ENCODE measurements at regions not wholly inside any gene's neighbourhood (a gene's known extent, or its start where the extent isn't known, plus 50 kb on each side); places are given as distances from the start of the nearest gene placed in this dataset.
"Not testable (repeated sequence)": the region's sequence is repeated elsewhere in the genome, so short reads cannot be mapped to it uniquely, and the experiment has no call there.

GRCh38 chr10:29826801-29827450 lies 192.2 kb upstream of the SVIL start:
- DNase-seq: no peak
- no peak overlapping the region for H3K27ac Mint-ChIP-seq
- H3K4me3 Mint-ChIP-seq: no peak overlapping the region
- peaks cover 2% of the 10 kb centered on the region for H3K36me3 Mint-ChIP-seq
- no peaks in the 10 kb centered on the region for H3K27me3 Mint-ChIP-seq
- peaks cover 3% of the 10 kb centered on the region for H3K9me3 Mint-ChIP-seq
- CTCF ChIA-PET: no interaction called here
- H3K4me1 Mint-ChIP-seq: peaks cover 11% of the 10 kb centered on the region

- no peak overlapping the region for H3K4me3 Mint-ChIP-seq
- H3K36me3 Mint-ChIP-seq: peaks cover 2% of the 10 kb centered on the region
- no peak overlapping the region for H3K27ac Mint-ChIP-seq
- peaks cover 11% of the 10 kb centered on the region for H3K4me1 Mint-ChIP-seq
- H3K9me3 Mint-ChIP-seq: peaks cover 3% of the 10 kb centered on the region
- DNase-seq: no peak
- H3K27me3 Mint-ChIP-seq: no peaks in the 10 kb centered on the region
- CTCF ChIA-PET: no interaction called here
Observed at GRCh38 chr10:29826221-29826620, 191.4 kb upstream of the SVIL start.

- Mint-ChIP-seq H3K27me3 (no peaks in the 10 kb centered on the region), H3K36me3 (peaks cover 2% of the 10 kb centered on the region), H3K4me3 (no peak overlapping the region), H3K27ac (no peak overlapping the region), H3K4me1 (peaks cover 3% of the 10 kb centered on the region), H3K9me3 (peaks cover 2% of the 10 kb centered on the region)
- no peak for DNase-seq
- CTCF ChIA-PET: no interaction called here
Observed at GRCh38 chr10:29823553-29824080, 188.8 kb upstream of the SVIL start.

DNA sequence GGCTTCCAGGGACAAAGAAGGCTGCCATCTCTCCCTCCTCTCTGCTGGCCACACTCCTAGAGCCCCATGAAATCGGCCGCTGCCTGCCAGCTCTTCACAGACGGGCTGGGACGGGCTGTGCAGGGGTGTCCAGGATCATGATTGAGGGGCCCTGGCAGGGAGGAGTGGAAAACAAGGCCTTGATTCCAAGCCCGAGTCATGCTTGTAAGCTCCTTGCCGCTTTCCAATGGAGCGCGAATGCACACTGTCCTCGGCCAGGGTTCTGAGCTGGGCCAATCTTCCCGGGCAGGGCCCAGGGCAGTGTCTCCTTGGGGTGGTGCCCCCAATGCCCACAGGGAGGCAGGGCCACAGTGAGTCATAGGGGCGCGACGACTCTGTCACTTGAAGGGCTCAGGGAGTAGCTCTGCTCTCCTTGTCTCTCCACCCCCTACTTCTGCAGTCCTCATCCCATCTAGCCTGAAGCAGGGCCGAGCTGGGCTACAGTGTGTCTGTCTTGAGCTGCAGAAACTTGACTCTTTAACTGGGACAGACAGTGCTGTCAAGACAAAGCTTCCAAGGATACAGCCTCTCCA lies 186.2 kb upstream of the SVIL start:
- no peaks in the 10 kb centered on the region for H3K4me1 Mint-ChIP-seq
- H3K27ac Mint-ChIP-seq: no peak overlapping the region
- CTCF ChIA-PET: no interaction called here
- H3K27me3 Mint-ChIP-seq: no peaks in the 10 kb centered on the region
- H3K9me3 Mint-ChIP-seq: no peaks in the 10 kb centered on the region
- no peak overlapping the region for H3K4me3 Mint-ChIP-seq
- DNase-seq: no peak
- H3K36me3 Mint-ChIP-seq: no peaks in the 10 kb centered on the region

DNA sequence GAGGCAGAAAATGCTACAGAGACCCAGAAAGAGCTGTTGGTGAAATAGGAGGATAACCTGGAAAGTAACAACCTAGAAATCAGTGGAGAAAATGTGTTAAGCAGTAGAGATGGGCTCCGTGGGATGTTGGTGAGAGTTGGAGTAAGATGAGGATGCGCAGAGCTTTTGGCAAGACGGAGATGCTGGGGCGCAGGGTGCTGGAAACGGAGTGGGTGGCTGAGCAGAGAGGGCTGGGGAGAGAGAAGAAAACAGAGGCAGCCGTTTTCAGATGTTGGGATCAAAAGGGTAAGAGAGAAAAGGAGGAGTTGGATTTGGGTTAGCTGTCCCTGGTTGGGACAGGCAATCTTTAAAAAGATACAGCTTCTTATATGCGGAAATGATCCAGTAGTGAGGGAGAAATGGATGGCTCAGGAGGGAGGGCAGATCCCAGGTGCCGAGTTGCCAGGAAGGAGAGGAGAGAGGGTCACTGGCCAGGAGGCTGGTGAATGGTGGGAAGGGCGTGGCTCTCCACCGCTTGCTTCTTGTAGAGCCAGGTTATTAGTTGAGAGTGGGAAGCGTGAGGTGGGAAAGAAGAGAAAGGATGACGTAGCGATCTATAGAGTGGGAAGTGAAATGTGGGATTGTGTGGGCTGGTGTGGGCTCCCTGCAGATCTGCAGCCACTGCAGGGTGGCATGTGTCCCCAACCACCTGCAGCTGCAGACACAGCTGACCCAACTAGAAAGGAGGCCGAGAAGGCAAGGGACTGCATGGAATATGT lies 182.2 kb upstream of the SVIL start:
- H3K4me3 Mint-ChIP-seq: no peak overlapping the region
- no peaks in the 10 kb centered on the region for H3K9me3 Mint-ChIP-seq
- H3K27ac Mint-ChIP-seq: no peak overlapping the region
- CTCF ChIA-PET: no interaction called here
- DNase-seq: no peak
- H3K4me1 Mint-ChIP-seq: peaks cover 6% of the 10 kb centered on the region
- H3K36me3 Mint-ChIP-seq: no peaks in the 10 kb centered on the region
- H3K27me3 Mint-ChIP-seq: peaks cover 10% of the 10 kb centered on the region

GRCh38 chr10:29815572-29815971 lies 180.8 kb upstream of the SVIL start:
- no peak overlapping the region for H3K27ac Mint-ChIP-seq
- peaks cover 16% of the 10 kb centered on the region for H3K4me1 Mint-ChIP-seq
- DNase-seq: no peak
- no peaks in the 10 kb centered on the region for H3K9me3 Mint-ChIP-seq
- no peaks in the 10 kb centered on the region for H3K36me3 Mint-ChIP-seq
- CTCF ChIA-PET: interaction anchor here (0.6 kb wide), 1 partner anchor 69 kb away, joined by 6 read pairs; no protein-coding TSS in a partner anchor
- peaks cover 10% of the 10 kb centered on the region for H3K27me3 Mint-ChIP-seq
- H3K4me3 Mint-ChIP-seq: no peak overlapping the region

DNA sequence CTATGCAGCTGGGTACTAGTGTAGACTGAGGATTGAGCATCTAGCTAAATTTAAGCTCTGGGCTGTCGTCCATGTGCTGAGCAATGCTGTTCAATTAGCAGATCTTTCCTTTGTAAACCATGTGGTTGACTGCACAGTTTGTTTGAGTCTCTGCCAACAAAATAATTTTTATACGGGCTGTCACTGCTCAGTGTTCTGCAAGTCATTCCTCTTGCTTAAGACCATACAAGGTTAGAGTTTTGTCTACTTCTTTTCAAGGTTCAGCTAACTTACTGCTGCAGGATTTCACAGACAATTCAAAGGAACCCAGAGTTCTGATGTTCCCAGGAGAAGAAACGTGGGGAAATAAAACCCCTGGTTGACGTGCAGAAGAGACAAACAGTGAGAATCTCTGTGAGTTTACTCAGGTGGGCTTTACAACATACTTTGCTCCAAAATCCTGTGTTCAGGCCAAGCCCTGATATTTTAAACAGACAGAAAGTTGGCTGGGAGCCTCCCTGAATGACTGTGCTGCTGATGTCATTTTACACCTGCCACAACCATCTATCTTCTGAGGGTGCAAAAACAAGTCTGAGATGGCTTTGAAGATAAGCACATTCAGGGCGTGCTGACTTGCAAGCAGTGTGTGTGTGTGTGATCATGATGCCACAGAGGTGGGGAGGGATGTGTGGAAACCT lies 177.1 kb upstream of the SVIL start:
- Mint-ChIP-seq H3K9me3 (no peaks in the 10 kb centered on the region), H3K4me1 (peaks cover 19% of the 10 kb centered on the region), H3K27ac (no peak overlapping the region), H3K36me3 (no peaks in the 10 kb centered on the region), H3K4me3 (no peak overlapping the region), H3K27me3 (peaks cover 20% of the 10 kb centered on the region)
- CTCF ChIA-PET: no interaction called here
- peak; percentile 47 for DNase-seq

- DNase-seq: no peak
- Mint-ChIP-seq H3K4me1 (peaks cover 19% of the 10 kb centered on the region), H3K4me3 (no peak overlapping the region), H3K27me3 (peaks cover 20% of the 10 kb centered on the region), H3K27ac (no peak overlapping the region), H3K36me3 (no peaks in the 10 kb centered on the region), H3K9me3 (no peaks in the 10 kb centered on the region)
- CTCF ChIA-PET: no interaction called here
Observed at GRCh38 chr10:29810816-29811215, 176.0 kb upstream of the SVIL start.

DNA sequence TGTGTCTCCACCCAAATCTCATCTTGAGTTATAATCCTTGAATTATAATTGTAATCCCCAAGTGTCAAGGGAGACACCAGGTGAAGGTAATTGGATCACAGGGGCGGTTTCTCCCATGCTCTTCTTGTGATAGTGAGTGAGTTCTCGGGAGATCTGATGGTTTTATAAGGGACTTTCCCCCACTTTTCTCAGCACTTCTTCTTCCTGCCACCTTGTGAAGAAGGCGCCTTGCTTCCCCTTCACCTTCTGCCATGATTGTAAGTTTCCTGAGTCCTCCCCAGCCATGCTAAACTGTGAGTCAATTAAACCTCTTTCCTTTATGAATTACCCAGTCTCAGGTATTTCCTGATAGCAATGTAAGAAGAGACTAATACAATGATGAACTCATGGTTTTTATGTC lies 175.5 kb upstream of the SVIL start:
- H3K9me3 Mint-ChIP-seq, H3K36me3 Mint-ChIP-seq, H3K27ac Mint-ChIP-seq, H3K4me3 Mint-ChIP-seq, DNase-seq, CTCF ChIA-PET: not testable (repeated sequence)
- peaks cover 20% of the 10 kb centered on the region for H3K27me3 Mint-ChIP-seq
- H3K4me1 Mint-ChIP-seq: peaks cover 19% of the 10 kb centered on the region

DNA sequence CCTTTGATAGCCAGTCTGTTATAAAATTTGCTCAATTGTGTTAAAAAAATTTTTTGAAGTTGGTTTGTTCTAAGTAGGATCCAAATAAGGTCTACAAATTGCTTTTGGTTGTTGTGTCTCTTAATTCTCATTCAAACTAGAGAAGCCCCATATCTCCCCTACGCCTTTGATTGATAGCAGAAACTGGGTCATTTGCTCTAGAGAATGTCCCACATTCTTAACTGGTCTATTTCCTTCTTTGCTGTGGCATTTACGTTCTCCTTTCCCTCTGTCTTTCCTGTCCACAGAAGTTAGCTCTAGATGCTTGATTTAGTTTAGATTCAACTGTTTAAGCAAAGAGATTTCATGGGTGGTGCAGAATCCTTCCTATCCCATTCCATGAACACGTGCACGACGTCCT lies 174.6 kb upstream of the SVIL start:
- CTCF ChIA-PET: no interaction called here
- Mint-ChIP-seq H3K4me1 (peaks cover 19% of the 10 kb centered on the region), H3K36me3 (no peaks in the 10 kb centered on the region), H3K27ac (no peak overlapping the region), H3K4me3 (no peak overlapping the region), H3K9me3 (no peaks in the 10 kb centered on the region), H3K27me3 (peaks cover 20% of the 10 kb centered on the region)
- no peak for DNase-seq

- Mint-ChIP-seq H3K36me3 (no peaks in the 10 kb centered on the region), H3K4me1 (peaks cover 19% of the 10 kb centered on the region), H3K27me3 (peaks cover 13% of the 10 kb centered on the region), H3K4me3 (no peak overlapping the region), H3K9me3 (no peaks in the 10 kb centered on the region), H3K27ac (no peak overlapping the region)
- CTCF ChIA-PET: no interaction called here
- no peak for DNase-seq
Observed at GRCh38 chr10:29807163-29807806, 172.5 kb upstream of the SVIL start.

DNA sequence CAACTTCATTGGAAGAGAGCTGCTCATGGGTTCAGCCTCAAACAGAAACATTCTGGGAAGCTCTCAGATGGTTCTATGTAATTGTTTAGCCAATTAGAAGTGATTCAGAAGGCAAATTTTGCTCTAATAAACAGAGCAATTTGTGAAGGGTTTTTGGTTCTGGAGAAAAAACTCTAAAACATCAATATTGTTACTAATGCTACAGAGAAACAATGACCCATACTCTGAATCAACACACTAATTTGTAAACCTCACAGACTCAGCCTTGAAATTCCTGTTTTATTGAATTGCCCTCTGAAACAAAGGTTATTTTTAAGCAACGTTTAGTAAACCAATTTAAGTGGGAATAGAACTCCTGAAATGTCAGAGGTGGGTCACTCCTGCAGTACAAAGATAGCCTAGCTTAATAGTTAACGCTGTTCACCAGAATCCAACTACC lies 171.6 kb upstream of the SVIL start:
- no peak for DNase-seq
- Mint-ChIP-seq H3K4me3 (no peak overlapping the region), H3K9me3 (no peaks in the 10 kb centered on the region), H3K27me3 (peaks cover 13% of the 10 kb centered on the region), H3K36me3 (no peaks in the 10 kb centered on the region), H3K27ac (no peak overlapping the region), H3K4me1 (peaks cover 10% of the 10 kb centered on the region)
- CTCF ChIA-PET: no interaction called here

DNA sequence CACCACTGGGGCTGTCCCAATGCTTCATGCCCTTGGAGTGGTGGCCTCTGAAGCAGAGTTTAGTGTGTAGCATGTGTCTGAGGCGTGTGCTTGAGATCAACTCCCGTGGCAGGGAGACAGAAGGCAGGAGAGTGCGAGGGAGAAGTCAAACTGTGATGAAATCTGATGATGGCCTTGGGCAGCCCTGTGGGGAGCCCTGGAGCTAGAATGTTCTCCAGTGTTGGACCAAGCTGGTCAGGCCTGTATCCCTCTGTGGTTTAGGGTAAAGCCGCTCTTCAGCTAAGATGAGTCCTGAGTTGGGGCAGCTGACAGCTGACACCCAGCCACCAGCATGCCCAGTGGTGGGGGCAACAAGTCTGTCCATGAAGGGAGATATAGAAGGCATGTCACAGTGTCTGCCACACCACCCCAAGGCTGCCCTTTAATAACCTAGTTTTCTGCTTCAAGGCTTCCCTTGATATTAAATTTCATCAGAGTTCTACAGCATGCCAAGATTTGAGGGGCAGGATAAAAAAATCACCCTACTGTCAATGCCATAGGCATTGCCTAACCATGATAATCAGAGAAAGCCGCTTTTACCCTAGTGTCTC lies 170.5 kb upstream of the SVIL start:
- DNase-seq: no peak
- Mint-ChIP-seq H3K36me3 (no peaks in the 10 kb centered on the region), H3K27ac (no peak overlapping the region), H3K27me3 (peaks cover 13% of the 10 kb centered on the region), H3K9me3 (no peaks in the 10 kb centered on the region), H3K4me3 (no peak overlapping the region), H3K4me1 (peaks cover 2% of the 10 kb centered on the region)
- CTCF ChIA-PET: no interaction called here
